ENCODE measurements at regions not wholly inside any gene's neighbourhood (a gene's known extent, or its start where the extent isn't known, plus 50 kb on each side); places are given as distances from the start of the nearest gene placed in this dataset.
"Not testable (repeated sequence)": the region's sequence is repeated elsewhere in the genome, so short reads cannot be mapped to it uniquely, and the experiment has no call there.

GRCh38 chr5:159811712-159812111 is 104.6 kb upstream of the ADRA1B start:
- intact Hi-C loops (cut with DNase I) = no loop called here
- DNase-seq (ENCODE audit: low spot score) = no peak

GRCh38 chr5:159812759-159813158 is 103.5 kb upstream of the ADRA1B start:
- intact Hi-C loops (cut with DNase I); DNase-seq (ENCODE audit: low spot score): not testable (repeated sequence)

GRCh38 chr5:159814222-159814621 is 102.1 kb upstream of the ADRA1B start:
- intact Hi-C loops (cut with DNase I) = no loop called here
- DNase-seq (ENCODE audit: low spot score) = no peak

- intact Hi-C loops (cut with DNase I) = no loop called here
- DNase-seq (ENCODE audit: low spot score) = no peak
Observed at GRCh38 chr5:159814805-159815585, 101.3 kb upstream of the ADRA1B start.

- intact Hi-C loops (cut with DNase I) = no loop called here
- DNase-seq (ENCODE audit: low spot score) = no peak
Observed at GRCh38 chr5:159817262-159818029, 98.8 kb upstream of the ADRA1B start.

GRCh38 chr5:159819591-159820411 is 96.5 kb upstream of the ADRA1B start:
- DNase-seq (ENCODE audit: low spot score) = no peak
- intact Hi-C loops (cut with DNase I) = no loop called here

- intact Hi-C loops (cut with DNase I) = no loop called here
- DNase-seq (ENCODE audit: low spot score) = no peak
Observed at GRCh38 chr5:159820692-159821091, 95.6 kb upstream of the ADRA1B start.

GRCh38 chr5:159821461-159821940 is 94.8 kb upstream of the ADRA1B start:
- no peak for DNase-seq (ENCODE audit: low spot score)
- intact Hi-C loops (cut with DNase I) = no loop called here

- DNase-seq (ENCODE audit: low spot score) = no peak
- intact Hi-C loops (cut with DNase I) = no loop called here
Observed at GRCh38 chr5:159824188-159825161, 91.8 kb upstream of the ADRA1B start.

GRCh38 chr5:159825551-159826051 is 90.7 kb upstream of the ADRA1B start:
- intact Hi-C loops (cut with DNase I) = no loop called here
- no peak for DNase-seq (ENCODE audit: low spot score)

- intact Hi-C loops (cut with DNase I) = no loop called here
- DNase-seq (ENCODE audit: low spot score) = no peak
Observed at GRCh38 chr5:159826351-159827214, 89.7 kb upstream of the ADRA1B start.

GRCh38 chr5:159827861-159828260 is 88.4 kb upstream of the ADRA1B start:
- DNase-seq (ENCODE audit: low spot score) = no peak
- intact Hi-C loops (cut with DNase I) = no loop called here

GRCh38 chr5:159832073-159832472 is 84.2 kb upstream of the ADRA1B start:
- intact Hi-C loops (cut with DNase I) = loop anchor here in 1 of 2 donors (5.0 kb wide), 1 partner anchor 1455 kb away; no protein-coding TSS in a partner anchor
- DNase-seq (ENCODE audit: low spot score) = no peak

GRCh38 chr5:159833088-159833487 is 83.2 kb upstream of the ADRA1B start:
- intact Hi-C loops (cut with DNase I) = loop anchor here in 1 of 2 donors (5.0 kb wide), 1 partner anchor 1456 kb away; no protein-coding TSS in a partner anchor
- DNase-seq (ENCODE audit: low spot score) = no peak

- intact Hi-C loops (cut with DNase I) = loop anchor here in 1 of 2 donors (5.0 kb wide), 1 partner anchor 1457 kb away; no protein-coding TSS in a partner anchor
- DNase-seq (ENCODE audit: low spot score) = no peak
Observed at GRCh38 chr5:159833846-159834245, 82.4 kb upstream of the ADRA1B start.

- intact Hi-C loops (cut with DNase I) = no loop called here
- no peak for DNase-seq (ENCODE audit: low spot score)
Observed at GRCh38 chr5:159835548-159835947, 80.7 kb upstream of the ADRA1B start.

- intact Hi-C loops (cut with DNase I) = no loop called here
- no peak for DNase-seq (ENCODE audit: low spot score)
Observed at GRCh38 chr5:159836691-159837090, 79.6 kb upstream of the ADRA1B start.
